ENCODE measurements at regions not wholly inside any gene's neighbourhood (a gene's known extent, or its start where the extent isn't known, plus 50 kb on each side); places are given as distances from the start of the nearest gene placed in this dataset.

DNA sequence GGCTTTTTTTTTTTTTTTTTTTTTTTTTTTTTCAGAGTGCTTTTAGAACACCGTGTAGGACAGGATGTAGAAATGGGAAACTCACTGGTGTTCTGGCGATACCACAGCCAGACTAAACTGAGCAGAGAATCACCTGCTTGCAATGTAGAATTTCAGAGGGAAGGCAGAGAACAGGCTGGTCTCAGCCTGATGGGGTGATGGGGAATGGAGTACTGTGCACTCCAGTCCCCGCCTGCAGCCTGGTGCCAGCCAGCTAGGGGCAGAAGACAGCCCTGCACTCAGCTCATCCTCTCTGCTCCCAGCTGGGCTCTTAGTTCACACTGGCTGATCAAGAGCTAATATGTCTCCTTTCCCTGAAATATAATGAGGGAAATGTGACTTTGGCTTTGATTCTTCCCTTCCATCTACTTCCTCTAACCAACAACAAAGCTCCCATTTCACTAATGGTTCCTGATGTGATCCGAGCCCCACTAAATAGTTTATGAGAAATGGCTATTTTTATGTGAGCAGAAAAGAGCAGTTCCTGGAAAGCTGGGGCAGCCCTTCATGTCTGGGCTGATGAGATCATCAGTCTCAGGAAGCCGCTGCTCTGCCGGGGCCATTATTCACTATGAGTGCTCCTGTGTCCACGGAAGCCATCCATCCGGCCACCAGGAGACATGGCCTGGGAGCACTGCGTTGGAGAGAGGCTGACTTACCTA, 209.7 kb downstream of the GADD45G start:
- Histone ChIP-seq H3K79me1 (ENCODE audit: low read depth, low read length) (no peaks in the 10 kb centered on the region), H4K8ac (ENCODE audit: low read depth, low read length) (no peak overlapping the region), H2BK15ac (ENCODE audit: low read length) (no peak overlapping the region), H3K14ac (ENCODE audit: low read length) (no peak overlapping the region), H2AFZ (ENCODE audit: low read length) (no peak overlapping the region), H3K27me3 (ENCODE audit: control insufficient read depth in 3 of 3, insufficient read depth in 3 of 3, low read depth in 1 of 3, low read length in 3 of 3) (peaks cover 0 to 8% (median 2%) of the 10 kb centered on the region in 3 experiments), H2AK5ac (ENCODE audit: low read depth, low read length) (no peak overlapping the region), H3K4me2 (ENCODE audit: insufficient read depth, low read length, poor library complexity, severe bottlenecking) (no peak overlapping the region), H3K4ac (ENCODE audit: low read length) (no peak overlapping the region), H3K9ac (ENCODE audit: low read depth, low read length, poor library complexity) (no peak overlapping the region), H2BK120ac (ENCODE audit: low read depth, low read length) (no peak overlapping the region), H3K9me3 (replicated peaks in 1 of 2; ENCODE audit: control insufficient read depth in 2 of 2, insufficient read depth in 1 of 2, low read depth in 1 of 2, low read length in 2 of 2) (no peaks in the 10 kb centered on the region), H3K4me1 (ENCODE audit: control insufficient read depth in 2 of 2, insufficient read depth in 1 of 2, low read depth in 1 of 2, low read length in 2 of 2) (no peaks in the 10 kb centered on the region), H3K27ac (replicated peaks; ENCODE audit: low read length) (no peak overlapping the region), H4K91ac (ENCODE audit: low read depth, low read length, poor library complexity) (no peak overlapping the region), H3K23ac (ENCODE audit: low read depth, low read length, poor library complexity) (no peak overlapping the region), H3K4me3 (ENCODE audit: low read length in 2 of 2) (no peak overlapping the region), H2BK12ac (ENCODE audit: low read length) (no peak overlapping the region), H3K36me3 (replicated peaks in 1 of 2; ENCODE audit: control insufficient read depth in 2 of 2, insufficient read depth in 2 of 2, low read length in 2 of 2) (no peaks in the 10 kb centered on the region), H2BK5ac (ENCODE audit: low read length) (no peak overlapping the region), H3K18ac (ENCODE audit: low read length) (no peak overlapping the region)
- DNase-seq (ENCODE audit: low spot score) = no peak
- no CpG with 5 or more reads among the region's 9 CpGs for WGBS, 2 donors (ENCODE audit: extremely low coverage in 2 of 2, insufficient read length in 2 of 2, insufficient replicate concordance in 1 of 2)

GRCh38 chr9:89815061-89815902, 210.5 kb downstream of the GADD45G start:
- H3K18ac ChIP-seq (ENCODE audit: low read length) = no peak overlapping the region
- H3K27me3 ChIP-seq (ENCODE audit: control insufficient read depth in 3 of 3, insufficient read depth in 3 of 3, low read depth in 1 of 3, low read length in 3 of 3) = peaks cover 0 to 10% (median 2%) of the 10 kb centered on the region in 3 experiments
- no peak overlapping the region for H3K14ac ChIP-seq (ENCODE audit: low read length)

GRCh38 chr9:89815903-89816573, 211.2 kb downstream of the GADD45G start:
- H2BK15ac ChIP-seq (ENCODE audit: low read length) = no peak overlapping the region
- H2BK12ac ChIP-seq (ENCODE audit: low read length) = no peak overlapping the region
- H3K79me1 ChIP-seq (ENCODE audit: low read depth, low read length) = no peaks in the 10 kb centered on the region
- peaks cover 0 to under 1% of the 10 kb centered on the region in 2 donors for H3K4me1 ChIP-seq (ENCODE audit: control insufficient read depth in 2 of 2, insufficient read depth in 1 of 2, low read depth in 1 of 2, low read length in 2 of 2)
- H3K27me3 ChIP-seq (ENCODE audit: control insufficient read depth in 3 of 3, insufficient read depth in 3 of 3, low read depth in 1 of 3, low read length in 3 of 3) = peaks cover 0 to 10% (median 2%) of the 10 kb centered on the region in 3 experiments
- no peak overlapping the region for H3K4ac ChIP-seq (ENCODE audit: low read length)
- no peak overlapping the region for H4K91ac ChIP-seq (ENCODE audit: low read depth, low read length, poor library complexity)
- no peak overlapping the region for H2BK120ac ChIP-seq (ENCODE audit: low read depth, low read length)
- no peaks in the 10 kb centered on the region for H3K36me3 ChIP-seq (replicated peaks in 1 of 2; ENCODE audit: control insufficient read depth in 2 of 2, insufficient read depth in 2 of 2, low read length in 2 of 2)
- no peak overlapping the region for H3K4me3 ChIP-seq (ENCODE audit: low read length in 2 of 2)
- H3K4me2 ChIP-seq (ENCODE audit: insufficient read depth, low read length, poor library complexity, severe bottlenecking) = no peak overlapping the region
- no peak overlapping the region for H3K23ac ChIP-seq (ENCODE audit: low read depth, low read length, poor library complexity)
- no peak overlapping the region for H4K8ac ChIP-seq (ENCODE audit: low read depth, low read length)
- no peak overlapping the region for H3K18ac ChIP-seq (ENCODE audit: low read length)
- no peak overlapping the region for H3K27ac ChIP-seq (replicated peaks; ENCODE audit: low read length)
- no peak overlapping the region for H3K14ac ChIP-seq (ENCODE audit: low read length)
- H2BK5ac ChIP-seq (ENCODE audit: low read length) = no peak overlapping the region
- no peak overlapping the region for H3K9ac ChIP-seq (ENCODE audit: low read depth, low read length, poor library complexity)
- H3K9me3 ChIP-seq (replicated peaks in 1 of 2; ENCODE audit: control insufficient read depth in 2 of 2, insufficient read depth in 1 of 2, low read depth in 1 of 2, low read length in 2 of 2) = no peaks in the 10 kb centered on the region
- no CpG with 5 or more reads among the region's 10 CpGs for WGBS, 2 donors (ENCODE audit: extremely low coverage in 2 of 2, insufficient read length in 2 of 2, insufficient replicate concordance in 1 of 2)
- no peak for DNase-seq (ENCODE audit: low spot score)
- no peak overlapping the region for H2AFZ ChIP-seq (ENCODE audit: low read length)
- H2AK5ac ChIP-seq (ENCODE audit: low read depth, low read length) = no peak overlapping the region

More at GRCh38 chr9:89815061-89815902, 210.5 kb downstream of the GADD45G start:
- no peak overlapping the region for H2AFZ ChIP-seq (ENCODE audit: low read length)
- no peak overlapping the region for H3K23ac ChIP-seq (ENCODE audit: low read depth, low read length, poor library complexity)
- H3K4me1 ChIP-seq (ENCODE audit: control insufficient read depth in 2 of 2, insufficient read depth in 1 of 2, low read depth in 1 of 2, low read length in 2 of 2) = no peaks in the 10 kb centered on the region
- no peak overlapping the region for H3K9ac ChIP-seq (ENCODE audit: low read depth, low read length, poor library complexity)
- H4K91ac ChIP-seq (ENCODE audit: low read depth, low read length, poor library complexity) = no peak overlapping the region
- no CpG with 5 or more reads among the region's 9 CpGs for WGBS, 2 donors (ENCODE audit: extremely low coverage in 2 of 2, insufficient read length in 2 of 2, insufficient replicate concordance in 1 of 2)
- no peak overlapping the region for H2AK5ac ChIP-seq (ENCODE audit: low read depth, low read length)
- H3K9me3 ChIP-seq (replicated peaks in 1 of 2; ENCODE audit: control insufficient read depth in 2 of 2, insufficient read depth in 1 of 2, low read depth in 1 of 2, low read length in 2 of 2) = no peaks in the 10 kb centered on the region
- H2BK5ac ChIP-seq (ENCODE audit: low read length) = no peak overlapping the region
- H3K4me2 ChIP-seq (ENCODE audit: insufficient read depth, low read length, poor library complexity, severe bottlenecking) = no peak overlapping the region
- H2BK15ac ChIP-seq (ENCODE audit: low read length) = no peak overlapping the region
- H2BK12ac ChIP-seq (ENCODE audit: low read length) = peak overlapping the region; percentile 12
- H3K36me3 ChIP-seq (replicated peaks in 1 of 2; ENCODE audit: control insufficient read depth in 2 of 2, insufficient read depth in 2 of 2, low read length in 2 of 2) = no peaks in the 10 kb centered on the region
- no peak overlapping the region for H3K27ac ChIP-seq (replicated peaks; ENCODE audit: low read length)
- H2BK120ac ChIP-seq (ENCODE audit: low read depth, low read length) = no peak overlapping the region
- no peak overlapping the region for H3K4me3 ChIP-seq (ENCODE audit: low read length in 2 of 2)
- H3K79me1 ChIP-seq (ENCODE audit: low read depth, low read length) = no peaks in the 10 kb centered on the region
- H3K4ac ChIP-seq (ENCODE audit: low read length) = no peak overlapping the region
- no peak overlapping the region for H4K8ac ChIP-seq (ENCODE audit: low read depth, low read length)
- DNase-seq (ENCODE audit: low spot score) = no peak

All from neuronal stem cell (in vitro differentiated cells).